Uterus (tissue), 3 donors: ENCODE measurements at regions not wholly inside any gene's neighbourhood (a gene's known extent, or its start where the extent isn't known, plus 50 kb on each side); places are given as distances from the start of the nearest gene placed in this dataset.
"Not testable (repeated sequence)": the region's sequence is repeated elsewhere in the genome, so short reads cannot be mapped to it uniquely, and the experiment has no call there.

Experiments
- DNase-seq, 2 donors: peaks; one replicate each; pipeline ENCODE4 v3.0.0-alpha.2; 2019 to 2020
- H3K27ac ChIP-seq, 2 donors: fragments of 200-600 bp; sonication (generic); 1 replicate in 1 of 2; 2 replicates in 1 of 2; pipeline ENCODE4 v1.5.1; 2016 to 2018
- H3K27me3 ChIP-seq, 2 donors: fragments of 200-600 bp; sonication (generic); one replicate each; pipeline ENCODE4 v1.5.1; 2018 to 2019; ENCODE audit warnings: control low read depth in 1 of 2
- H3K36me3 ChIP-seq, 2 donors: fragments of 200-600 bp; sonication (generic); one replicate each; pipeline ENCODE4 v1.5.1; 2019; ENCODE audit warnings: control low read depth in 1 of 2
- H3K4me1 ChIP-seq, 2 donors: fragments of 200-600 bp; sonication (generic); one replicate each; pipeline ENCODE4 v1.5.1; 2018 to 2019; ENCODE audit warnings: control low read depth in 1 of 2
- H3K4me3 ChIP-seq, 2 donors: fragments of 200-600 bp; sonication (generic); 1 replicate in 1 of 2; 2 replicates in 1 of 2; pipeline ENCODE4 v1.5.1; 2018 to 2019; ENCODE audit warnings: mild to moderate bottlenecking in 1 of 2
- H3K9me3 ChIP-seq, 2 donors: fragments of 200-600 bp; sonication (generic); one replicate each; pipeline ENCODE4 v1.5.1; 2019; ENCODE audit warnings: control low read depth in 1 of 2
- POLR2A ChIP-seq, 2 donors: fragments of 450-650 bp; IDR thresholded peaks; one replicate each; pipeline ENCODE4 v1.6.1; 2016; ENCODE audit warnings: antibody characterized with exemption in 2 of 2, mild to moderate bottlenecking in 1 of 2, moderate library complexity in 1 of 2
- intact Hi-C: fragments of 100-400 bp; cut with DNase I; formaldehyde crosslinking; loops from one replicate; pipeline ENCODE4 v1.15.1; 2023; ENCODE audit warnings: low total_unique reads
- TF ChIP-seq, protein P1 (sequence below), 4 experiments: fragments of 200-600 bp in 2 of 4; fragments of 450-650 bp in 2 of 4; sonication (generic) in 2 of 4; IDR thresholded peaks; one replicate each; pipeline ENCODE4 v1.5.1; 2016 to 2019; ENCODE audit warnings: antibody characterized with exemption in 4 of 4, mild to moderate bottlenecking in 2 of 4, moderate library complexity in 1 of 4
- donor health status: DM: yes; HTN: yes; CAD: no.

DNA sequence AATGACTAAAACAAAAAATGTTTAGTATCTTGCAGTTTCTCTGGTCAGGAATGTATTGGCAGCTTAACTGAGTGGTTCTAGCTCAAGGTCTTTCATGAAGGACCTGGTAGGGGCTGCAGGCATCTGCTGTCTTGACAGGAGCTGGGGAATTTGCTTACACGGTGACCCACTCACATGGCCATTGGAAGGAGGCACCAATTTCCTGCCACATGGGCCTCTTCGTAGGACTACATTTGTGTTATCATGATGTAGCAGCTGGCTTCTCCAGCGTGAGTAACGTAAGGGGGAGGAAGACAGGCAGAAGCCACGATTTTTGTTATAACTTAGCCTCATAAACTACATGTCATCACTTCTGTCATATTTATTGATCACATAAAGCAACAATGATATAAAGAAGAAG is 376.3 kb downstream of the AMY1C start:
- H3K4me1 ChIP-seq, result no peaks in the 10 kb centered on the region
- no peak overlapping the region for H3K27ac ChIP-seq
- H3K27me3 ChIP-seq, result no peaks in the 10 kb centered on the region
- H3K4me3 ChIP-seq, result no peak overlapping the region
- no peak for DNase-seq
- intact Hi-C loops, result no loop called here
- no peak for TF ChIP-seq POLR2A (IDR thresholded peaks at IDR 0.05)
- H3K9me3 ChIP-seq, result no peaks in the 10 kb centered on the region
- no peaks in the 10 kb centered on the region for H3K36me3 ChIP-seq

DNA sequence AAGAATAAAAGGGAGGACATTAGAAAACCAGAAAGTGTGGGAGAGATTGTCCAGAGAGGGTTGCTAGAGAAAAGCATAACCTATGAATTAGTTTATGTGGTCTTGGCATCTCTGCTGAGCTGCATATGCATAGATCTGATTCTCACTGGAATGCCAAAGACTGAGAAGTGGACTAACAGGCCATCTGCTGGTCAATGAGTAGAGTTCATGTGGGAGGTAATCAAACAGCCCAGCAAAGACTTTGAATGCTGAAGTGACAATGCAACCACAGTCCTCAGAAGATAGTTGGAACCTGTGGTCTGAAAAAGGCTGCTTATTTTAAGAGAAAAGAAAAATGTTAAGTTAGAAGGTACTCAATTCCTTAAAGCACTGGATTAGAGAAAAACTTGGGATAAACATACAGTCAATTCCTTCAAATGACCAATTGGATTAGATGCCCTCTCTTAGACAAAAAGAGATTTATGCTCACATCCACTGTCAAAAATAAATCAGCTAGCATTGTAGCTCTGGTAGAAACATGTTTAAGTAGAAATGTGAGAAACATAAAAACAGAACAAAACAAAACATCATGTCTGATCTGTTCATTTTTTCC is 382.8 kb downstream of the AMY1C start:
- Histone ChIP-seq H3K36me3 (no peaks in the 10 kb centered on the region), H3K4me3 (no peak overlapping the region), H3K9me3 (no peaks in the 10 kb centered on the region), H3K27me3 (peaks cover 0 to 4% of the 10 kb centered on the region in 2 donors), H3K4me1 (no peaks in the 10 kb centered on the region), H3K27ac (no peak overlapping the region)
- intact Hi-C loops, result no loop called here
- TF ChIP-seq POLR2A (IDR thresholded peaks at IDR 0.05), result no peak
- TF ChIP-seq, protein P1, sequence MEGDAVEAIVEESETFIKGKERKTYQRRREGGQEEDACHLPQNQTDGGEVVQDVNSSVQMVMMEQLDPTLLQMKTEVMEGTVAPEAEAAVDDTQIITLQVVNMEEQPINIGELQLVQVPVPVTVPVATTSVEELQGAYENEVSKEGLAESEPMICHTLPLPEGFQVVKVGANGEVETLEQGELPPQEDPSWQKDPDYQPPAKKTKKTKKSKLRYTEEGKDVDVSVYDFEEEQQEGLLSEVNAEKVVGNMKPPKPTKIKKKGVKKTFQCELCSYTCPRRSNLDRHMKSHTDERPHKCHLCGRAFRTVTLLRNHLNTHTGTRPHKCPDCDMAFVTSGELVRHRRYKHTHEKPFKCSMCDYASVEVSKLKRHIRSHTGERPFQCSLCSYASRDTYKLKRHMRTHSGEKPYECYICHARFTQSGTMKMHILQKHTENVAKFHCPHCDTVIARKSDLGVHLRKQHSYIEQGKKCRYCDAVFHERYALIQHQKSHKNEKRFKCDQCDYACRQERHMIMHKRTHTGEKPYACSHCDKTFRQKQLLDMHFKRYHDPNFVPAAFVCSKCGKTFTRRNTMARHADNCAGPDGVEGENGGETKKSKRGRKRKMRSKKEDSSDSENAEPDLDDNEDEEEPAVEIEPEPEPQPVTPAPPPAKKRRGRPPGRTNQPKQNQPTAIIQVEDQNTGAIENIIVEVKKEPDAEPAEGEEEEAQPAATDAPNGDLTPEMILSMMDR (IDR thresholded peaks at IDR 0.05), result no peak
- DNase-seq, result no peak

DNA sequence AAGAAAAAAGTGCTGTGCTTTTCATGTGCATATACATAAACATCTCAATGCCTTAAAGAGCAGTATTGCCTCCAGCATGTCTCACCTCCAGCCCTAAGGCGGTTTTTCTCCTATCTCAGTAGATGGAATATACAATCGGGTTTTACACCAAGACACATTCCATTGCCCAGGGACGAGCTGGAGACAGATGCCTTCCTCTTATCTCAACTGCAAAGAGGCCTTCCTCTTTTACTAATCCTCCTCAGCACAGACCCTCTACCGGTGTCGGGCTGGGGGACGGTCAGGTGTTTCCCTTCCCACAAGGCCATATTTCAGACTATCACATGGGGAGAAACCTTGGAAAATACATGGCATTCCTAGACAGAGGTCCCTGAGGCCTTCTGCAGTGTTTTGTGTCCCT is 385.3 kb downstream of the AMY1C start:
- H3K27me3 ChIP-seq, H3K4me1 ChIP-seq, intact Hi-C loops, H3K9me3 ChIP-seq, H3K36me3 ChIP-seq, DNase-seq, H3K4me3 ChIP-seq, H3K27ac ChIP-seq: not testable (repeated sequence)

DNA sequence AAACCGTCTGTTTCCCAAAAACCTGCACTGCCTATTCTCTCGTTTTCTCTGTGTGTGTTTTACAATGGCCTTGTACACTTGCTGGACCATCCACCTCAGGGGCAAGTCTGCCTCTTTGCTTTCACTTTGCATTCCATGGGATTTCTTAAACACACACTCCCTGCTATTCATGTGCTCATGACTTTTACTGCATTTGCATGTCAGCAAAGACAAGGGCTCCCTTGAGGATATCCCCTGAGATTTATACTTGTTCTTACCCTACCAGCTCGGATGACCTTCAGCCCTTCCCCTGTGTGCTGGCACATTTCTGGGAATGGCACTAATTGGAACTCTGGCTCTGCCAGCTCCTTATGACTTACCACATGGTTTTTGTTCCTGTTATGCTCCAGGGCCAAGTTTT is 386.9 kb downstream of the AMY1C start:
- intact Hi-C loops, result no loop called here
- H3K4me1 ChIP-seq, result no peaks in the 10 kb centered on the region
- H3K9me3 ChIP-seq, result no peaks in the 10 kb centered on the region
- peaks cover 0 to 4% of the 10 kb centered on the region in 2 donors for H3K27me3 ChIP-seq
- H3K36me3 ChIP-seq, result no peaks in the 10 kb centered on the region
- DNase-seq, result no peak
- H3K27ac ChIP-seq, result no peak overlapping the region
- H3K4me3 ChIP-seq, result no peak overlapping the region
- no peak for TF ChIP-seq POLR2A (IDR thresholded peaks at IDR 0.05)
- TF ChIP-seq, protein P1 (IDR thresholded peaks at IDR 0.05), result no peak

DNA sequence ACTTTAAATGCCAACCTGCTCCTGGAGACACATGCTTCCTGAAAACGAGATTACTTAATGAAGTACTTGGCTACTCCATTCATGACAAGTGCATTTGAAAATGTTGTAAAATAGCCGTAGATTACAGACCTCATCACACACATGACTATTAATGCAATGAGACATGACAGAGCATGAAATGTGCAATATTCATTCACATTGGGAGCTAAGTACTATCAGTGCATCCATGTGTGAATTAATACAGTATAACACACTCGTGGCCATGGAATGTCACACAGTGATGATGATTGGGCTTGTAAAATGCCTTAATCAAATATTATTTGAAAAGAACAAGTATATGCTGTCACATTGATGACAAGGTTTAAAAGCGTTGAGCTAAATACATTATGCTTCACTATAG is 407.0 kb downstream of the AMY1C start:
- Histone ChIP-seq H3K4me3 (no peak overlapping the region), H3K4me1 (no peaks in the 10 kb centered on the region), H3K36me3 (no peaks in the 10 kb centered on the region), H3K27me3 (no peaks in the 10 kb centered on the region), H3K27ac (no peak overlapping the region), H3K9me3 (no peaks in the 10 kb centered on the region)
- no peak for DNase-seq
- TF ChIP-seq, protein P1 (IDR thresholded peaks at IDR 0.05), result no peak
- TF ChIP-seq POLR2A (IDR thresholded peaks at IDR 0.05), result no peak
- intact Hi-C loops, result no loop called here

DNA sequence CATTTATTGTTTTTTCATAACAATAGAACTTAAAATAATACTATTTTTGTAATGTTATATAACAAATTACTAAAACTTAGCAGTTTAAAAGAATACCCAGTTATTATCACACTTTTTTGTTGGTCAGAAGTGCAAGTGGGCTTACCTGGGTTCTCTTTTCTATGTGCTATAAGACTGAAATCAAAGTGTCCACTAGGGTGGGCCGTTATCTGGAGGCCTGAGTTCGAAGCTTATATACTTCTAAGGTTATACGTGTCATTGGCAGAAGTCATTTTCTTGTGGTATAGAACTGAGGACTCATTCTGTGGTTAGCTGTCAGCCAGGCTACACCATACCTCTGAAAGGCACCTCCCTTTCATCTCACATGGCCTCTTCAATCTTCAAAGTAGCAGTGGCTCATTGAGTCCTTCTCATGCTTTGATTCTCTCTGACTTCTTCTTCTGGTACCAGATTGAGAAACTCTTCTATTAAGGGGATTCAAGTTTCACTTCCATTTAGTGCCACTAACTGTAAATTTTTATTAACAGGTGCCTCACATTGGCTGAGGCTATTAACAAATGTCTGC is 414.3 kb downstream of the AMY1C start:
- no peak for DNase-seq
- H3K36me3 ChIP-seq, result no peaks in the 10 kb centered on the region
- no peaks in the 10 kb centered on the region for H3K27me3 ChIP-seq
- no peak overlapping the region for H3K27ac ChIP-seq
- H3K9me3 ChIP-seq, result no peaks in the 10 kb centered on the region
- no peaks in the 10 kb centered on the region for H3K4me1 ChIP-seq
- intact Hi-C loops, result no loop called here
- H3K4me3 ChIP-seq, result no peak overlapping the region
- no peak for TF ChIP-seq POLR2A (IDR thresholded peaks at IDR 0.05)
- TF ChIP-seq, protein P1 (IDR thresholded peaks at IDR 0.05), result no peak
